Endothelial cell of umbilical vein (primary cell): ENCODE measurements at regions not wholly inside any gene's neighbourhood (a gene's known extent, or its start where the extent isn't known, plus 50 kb on each side); places are given as distances from the start of the nearest gene placed in this dataset.
"Not testable (repeated sequence)": the region's sequence is repeated elsewhere in the genome, so short reads cannot be mapped to it uniquely, and the experiment has no call there.

Experiments
- EZH2 ChIP-seq: IDR thresholded peaks from 2 replicates; pipeline ENCODE4 v1.6.1; 2012; ENCODE audit warnings: borderline replicate concordance, low read depth, mild to moderate bottlenecking, moderate library complexity, low read length, inconsistent platforms; ENCODE audit not compliant: severe bottlenecking
- POLR2A ChIP-seq: IDR thresholded peaks from 2 replicates; pipeline ENCODE4 v1.6.1; 2012; ENCODE audit warnings: low read depth, mild to moderate bottlenecking, control low read depth, low read length
- POLR2AphosphoS5 ChIP-seq: IDR thresholded peaks from 2 replicates; pipeline ENCODE4 v1.6.1; 2012; ENCODE audit warnings: low read depth, mild to moderate bottlenecking, control low read depth, low read length, moderate library complexity; ENCODE audit not compliant: insufficient read depth
- TF ChIP-seq, protein P1 (sequence below), 2 donors: IDR thresholded peaks; 1 replicate in 1 of 2; 2 replicates in 1 of 2; pipeline ENCODE4 v1.5.1; 2011; ENCODE audit warnings: low read length in 2 of 2, mild to moderate bottlenecking in 2 of 2, moderate library complexity in 2 of 2, control low read depth in 1 of 2, inconsistent platforms in 1 of 2, low read depth in 1 of 2; ENCODE audit not compliant: insufficient read depth in 1 of 2; ENCODE audit errors: extremely low read depth in 1 of 2
- TF ChIP-seq, protein P2 (sequence below): IDR thresholded peaks from 2 replicates; pipeline ENCODE4 v1.6.1; 2011; ENCODE audit not compliant: insufficient read depth, insufficient read length

DNA sequence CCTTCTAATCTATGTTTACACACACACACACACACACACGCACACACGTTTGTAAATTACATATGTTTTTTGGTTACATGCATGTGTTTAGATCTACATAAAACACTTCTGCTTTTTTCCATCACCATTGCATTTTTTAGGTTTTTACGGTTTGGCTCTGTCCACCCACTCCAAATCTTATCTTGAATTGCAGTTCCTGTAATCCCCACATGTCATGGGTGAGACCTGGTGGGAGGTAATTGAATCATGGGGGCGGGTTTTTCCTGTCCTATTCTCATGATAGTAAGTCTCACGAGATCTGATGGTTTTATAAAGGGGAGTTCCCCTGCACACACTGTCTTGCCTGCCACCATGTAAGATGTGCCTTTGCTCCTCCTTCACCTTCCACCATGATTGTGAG lies 188.7 kb upstream of the TSHZ3 start:
- TF ChIP-seq EZH2, POLR2AphosphoS5, POLR2A: not testable (repeated sequence)
- TF ChIP-seq, protein P1, sequence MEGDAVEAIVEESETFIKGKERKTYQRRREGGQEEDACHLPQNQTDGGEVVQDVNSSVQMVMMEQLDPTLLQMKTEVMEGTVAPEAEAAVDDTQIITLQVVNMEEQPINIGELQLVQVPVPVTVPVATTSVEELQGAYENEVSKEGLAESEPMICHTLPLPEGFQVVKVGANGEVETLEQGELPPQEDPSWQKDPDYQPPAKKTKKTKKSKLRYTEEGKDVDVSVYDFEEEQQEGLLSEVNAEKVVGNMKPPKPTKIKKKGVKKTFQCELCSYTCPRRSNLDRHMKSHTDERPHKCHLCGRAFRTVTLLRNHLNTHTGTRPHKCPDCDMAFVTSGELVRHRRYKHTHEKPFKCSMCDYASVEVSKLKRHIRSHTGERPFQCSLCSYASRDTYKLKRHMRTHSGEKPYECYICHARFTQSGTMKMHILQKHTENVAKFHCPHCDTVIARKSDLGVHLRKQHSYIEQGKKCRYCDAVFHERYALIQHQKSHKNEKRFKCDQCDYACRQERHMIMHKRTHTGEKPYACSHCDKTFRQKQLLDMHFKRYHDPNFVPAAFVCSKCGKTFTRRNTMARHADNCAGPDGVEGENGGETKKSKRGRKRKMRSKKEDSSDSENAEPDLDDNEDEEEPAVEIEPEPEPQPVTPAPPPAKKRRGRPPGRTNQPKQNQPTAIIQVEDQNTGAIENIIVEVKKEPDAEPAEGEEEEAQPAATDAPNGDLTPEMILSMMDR (IDR thresholded peaks at IDR 0.05; ENCODE audit: extremely low read depth in 1 of 2, insufficient read depth in 1 of 2, low read depth in 1 of 2, low read length in 2 of 2), result not testable (repeated sequence)
- TF ChIP-seq, protein P2, sequence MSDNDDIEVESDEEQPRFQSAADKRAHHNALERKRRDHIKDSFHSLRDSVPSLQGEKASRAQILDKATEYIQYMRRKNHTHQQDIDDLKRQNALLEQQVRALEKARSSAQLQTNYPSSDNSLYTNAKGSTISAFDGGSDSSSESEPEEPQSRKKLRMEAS, result not testable (repeated sequence)
